Mesendoderm (in vitro differentiated cells): ENCODE measurements at regions not wholly inside any gene's neighbourhood (a gene's known extent, or its start where the extent isn't known, plus 50 kb on each side); places are given as distances from the start of the nearest gene placed in this dataset.

Source experiments
- DNase-seq: peaks from one replicate; pipeline ENCODE4 v3.0.0; 2013
- H2AK5ac ChIP-seq: 2 replicates; pipeline ENCODE4 v1.6.1; 2013; ENCODE audit warnings: low read length, inconsistent platforms
- H2BK120ac ChIP-seq: 2 replicates; pipeline ENCODE4 v1.6.1; 2013; ENCODE audit warnings: low read depth, mild to moderate bottlenecking, low read length, moderate library complexity, mixed read lengths
- H2BK15ac ChIP-seq: replicated peaks from 2 replicates; pipeline ENCODE4 v1.6.1; 2013; ENCODE audit warnings: low read depth, mild to moderate bottlenecking, moderate library complexity
- H2BK5ac ChIP-seq: 2 replicates; pipeline ENCODE4 v1.6.1; 2013; ENCODE audit warnings: low read length, inconsistent platforms
- H3K18ac ChIP-seq: 2 replicates; pipeline ENCODE4 v1.6.1; 2013; ENCODE audit warnings: mild to moderate bottlenecking, low read length, mixed read lengths
- H3K23ac ChIP-seq: one replicate; pipeline ENCODE4 v1.6.1; 2013; ENCODE audit warnings: low read length
- H3K27ac ChIP-seq: 2 replicates; pipeline ENCODE4 v1.5.1; 2013; ENCODE audit warnings: low read depth, mild to moderate bottlenecking, inconsistent platforms, low read length, moderate library complexity
- H3K27me3 ChIP-seq: 2 replicates; pipeline ENCODE4 v1.6.1; 2013; ENCODE audit warnings: low read length, control low read depth, mild to moderate bottlenecking, inconsistent platforms; ENCODE audit not compliant: insufficient read depth, poor library complexity
- H3K36me3 ChIP-seq: 2 replicates; pipeline ENCODE4 v1.6.1; 2013; ENCODE audit warnings: low read length, inconsistent platforms; ENCODE audit not compliant: control insufficient read depth, insufficient read depth
- H3K4ac ChIP-seq: one replicate; pipeline ENCODE4 v1.6.1; 2013; ENCODE audit warnings: low read depth, mild to moderate bottlenecking, low read length, moderate library complexity
- H3K4me1 ChIP-seq: 2 replicates; pipeline ENCODE4 v1.6.1; 2013; ENCODE audit warnings: low read depth, low read length, inconsistent platforms; ENCODE audit not compliant: control insufficient read depth
- H3K4me2 ChIP-seq: 2 replicates; pipeline ENCODE4 v1.6.1; 2013; ENCODE audit warnings: low read length
- H3K4me3 ChIP-seq: 2 replicates; pipeline ENCODE4 v1.5.1; 2013; ENCODE audit warnings: mild to moderate bottlenecking, low read length
- H3K56ac ChIP-seq: one replicate; pipeline ENCODE4 v1.6.1; 2013; ENCODE audit warnings: low read length
- H3K79me1 ChIP-seq: 2 replicates; pipeline ENCODE4 v1.6.1; 2013; ENCODE audit warnings: low read length, inconsistent platforms
- H3K79me2 ChIP-seq: 2 replicates; pipeline ENCODE4 v1.6.1; 2013; ENCODE audit warnings: mild to moderate bottlenecking, low read length; ENCODE audit not compliant: control insufficient read depth, insufficient read depth
- H3K9ac ChIP-seq: 2 replicates; pipeline ENCODE4 v1.6.1; 2013; ENCODE audit warnings: low read length, inconsistent platforms
- H4K5ac ChIP-seq: one replicate; pipeline ENCODE4 v1.6.1; 2013; ENCODE audit warnings: low read length
- H4K8ac ChIP-seq: one replicate; pipeline ENCODE4 v1.6.1; 2013; ENCODE audit warnings: low read depth, mild to moderate bottlenecking, control low read depth, low read length, moderate library complexity
- WGBS: extraction: QIAGEN DNeasy Blood & Tissue Kit; methylation state at CpG from one replicate; pipeline ENCODE4 v1.1.7; 2013; ENCODE audit warnings: low lambda C conversion rate, missing lambda C conversion rate; ENCODE audit not compliant: insufficient coverage; ENCODE audit errors: extremely low coverage; 5-methylcytosine and 5-hydroxymethylcytosine counted together

DNA sequence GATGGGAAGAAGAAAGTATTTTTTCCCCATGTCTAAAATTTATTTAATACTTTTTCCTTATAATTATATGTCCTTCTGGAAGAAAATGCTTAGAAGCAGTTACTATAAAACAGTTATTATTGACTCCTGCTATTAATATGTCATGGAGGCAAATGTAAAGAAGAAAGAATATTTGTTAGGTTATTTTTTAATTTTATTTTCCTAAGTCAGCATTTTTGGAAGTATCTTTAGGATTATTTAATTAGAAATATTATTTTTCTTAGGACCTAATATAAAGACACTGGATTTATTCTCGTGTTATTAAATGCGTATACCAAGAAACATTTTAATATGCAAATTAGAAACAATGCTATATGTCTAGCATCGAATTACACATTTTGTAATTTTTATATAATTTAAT is 687.7 kb downstream of the TRAM1L1 start:
- H4K5ac ChIP-seq: no peak overlapping the region
- H3K36me3 ChIP-seq: no peaks in the 10 kb centered on the region
- no peak overlapping the region for H2BK5ac ChIP-seq
- no peak overlapping the region for H3K23ac ChIP-seq
- no peak overlapping the region for H3K4me2 ChIP-seq
- no peak overlapping the region for H4K8ac ChIP-seq
- H3K4ac ChIP-seq: no peak overlapping the region
- no peaks in the 10 kb centered on the region for H3K79me2 ChIP-seq
- H2BK15ac ChIP-seq: no peak overlapping the region
- no peak overlapping the region for H3K18ac ChIP-seq
- no peak overlapping the region for H3K27ac ChIP-seq
- H3K4me3 ChIP-seq: no peak overlapping the region
- H2AK5ac ChIP-seq: no peak overlapping the region
- H3K4me1 ChIP-seq: no peaks in the 10 kb centered on the region
- H3K79me1 ChIP-seq: no peaks in the 10 kb centered on the region
- no peaks in the 10 kb centered on the region for H3K27me3 ChIP-seq
- WGBS: 100% methylated on average over 1 of the region's 3 CpGs
- H3K56ac ChIP-seq: no peak overlapping the region
- H2BK120ac ChIP-seq: no peak overlapping the region
- DNase-seq: no peak
- no peak overlapping the region for H3K9ac ChIP-seq

DNA sequence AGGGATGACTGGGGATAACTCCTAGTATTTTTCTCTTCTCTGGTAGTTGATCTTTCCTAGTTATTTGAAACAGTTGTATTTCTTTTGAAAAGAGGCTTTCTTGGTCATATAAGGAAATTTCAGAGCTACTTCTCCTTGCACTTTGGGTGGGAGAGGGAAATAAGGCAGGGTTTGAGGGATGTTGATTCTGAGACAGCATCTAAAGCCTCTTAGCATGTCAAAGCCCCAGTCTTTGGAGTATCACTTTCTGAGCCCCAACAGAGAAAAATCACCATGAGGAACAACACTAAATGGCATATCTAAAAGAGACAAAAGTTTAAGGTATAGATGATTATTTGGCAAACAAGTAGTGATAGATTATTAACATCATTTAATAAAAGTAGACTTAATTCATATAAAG is 688.1 kb downstream of the TRAM1L1 start:
- no peaks in the 10 kb centered on the region for H3K79me2 ChIP-seq
- no peak overlapping the region for H3K9ac ChIP-seq
- no peak overlapping the region for H2BK15ac ChIP-seq
- no peak overlapping the region for H2BK5ac ChIP-seq
- no peaks in the 10 kb centered on the region for H3K4me1 ChIP-seq
- no peak overlapping the region for H3K23ac ChIP-seq
- no peak overlapping the region for H3K4ac ChIP-seq
- no peak overlapping the region for H3K18ac ChIP-seq
- no peak overlapping the region for H4K5ac ChIP-seq
- no peaks in the 10 kb centered on the region for H3K27me3 ChIP-seq
- no peaks in the 10 kb centered on the region for H3K79me1 ChIP-seq
- no peak overlapping the region for H2BK120ac ChIP-seq
- no peak overlapping the region for H3K27ac ChIP-seq
- DNase-seq: no peak
- no peak overlapping the region for H3K4me3 ChIP-seq
- no peak overlapping the region for H3K56ac ChIP-seq
- no peak overlapping the region for H2AK5ac ChIP-seq
- H3K36me3 ChIP-seq: no peaks in the 10 kb centered on the region
- H3K4me2 ChIP-seq: no peak overlapping the region
- H4K8ac ChIP-seq: no peak overlapping the region

DNA sequence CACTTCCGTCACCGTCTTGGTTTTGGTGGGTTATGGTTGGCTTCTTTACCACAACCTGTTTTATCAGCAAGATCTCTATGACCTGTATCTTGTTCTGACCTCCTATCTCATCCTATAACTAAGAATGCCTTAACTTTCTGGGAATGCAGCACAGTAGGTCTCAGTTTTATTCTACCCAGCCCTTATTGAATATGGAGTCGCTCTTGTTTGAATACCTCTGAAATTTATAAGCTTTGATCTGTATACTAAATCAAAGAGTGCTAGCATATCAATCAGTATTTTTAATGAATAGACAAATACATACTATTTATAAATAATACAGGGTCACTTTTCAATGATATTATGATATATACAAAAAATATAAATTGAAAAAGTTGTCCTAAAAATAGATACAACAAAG is 690.0 kb downstream of the TRAM1L1 start:
- Histone ChIP-seq H3K27me3 (no peaks in the 10 kb centered on the region), H3K23ac (no peak overlapping the region)
- WGBS: no CpG with 5 or more reads among the region's 3 CpGs

DNA sequence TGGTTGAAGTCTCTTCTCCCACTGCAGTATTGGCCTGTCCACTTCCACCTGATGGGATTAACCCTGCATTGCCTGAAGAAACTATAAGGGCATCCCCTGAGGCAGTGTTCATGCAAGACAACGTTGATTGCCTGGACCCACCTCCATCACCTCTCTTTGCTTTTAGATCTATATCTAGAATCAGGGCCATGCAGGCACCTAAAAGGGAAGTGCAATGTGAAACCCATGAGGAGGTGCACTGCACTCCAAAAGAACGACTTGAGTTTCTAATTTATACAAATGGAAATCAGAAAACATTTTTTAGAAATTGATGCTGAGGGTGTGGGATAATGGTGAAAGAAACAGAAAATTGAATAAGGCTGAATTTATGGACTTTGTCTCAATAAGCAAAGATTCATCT is 694.4 kb downstream of the TRAM1L1 start:
- Histone ChIP-seq H3K4me2 (no peak overlapping the region), H3K27me3 (no peaks in the 10 kb centered on the region), H2BK120ac (no peak overlapping the region), H4K5ac (no peak overlapping the region), H2AK5ac (no peak overlapping the region), H3K4ac (no peak overlapping the region), H3K27ac (no peak overlapping the region), H3K79me1 (no peaks in the 10 kb centered on the region), H3K23ac (no peak overlapping the region), H2BK5ac (no peak overlapping the region), H3K4me1 (no peaks in the 10 kb centered on the region), H2BK15ac (no peak overlapping the region), H3K18ac (no peak overlapping the region), H3K36me3 (no peaks in the 10 kb centered on the region), H3K56ac (no peak overlapping the region), H4K8ac (no peak overlapping the region), H3K4me3 (no peak overlapping the region), H3K9ac (no peak overlapping the region), H3K79me2 (no peaks in the 10 kb centered on the region)
- no CpG with 5 or more reads among the region's 2 CpGs for WGBS
- DNase-seq: no peak

More for the DNA sequence above, 690.0 kb downstream of the TRAM1L1 start:
- no peak overlapping the region for H4K8ac ChIP-seq
- H3K4me1 ChIP-seq: no peaks in the 10 kb centered on the region
- no peak overlapping the region for H3K4ac ChIP-seq
- H3K27ac ChIP-seq: no peak overlapping the region
- H3K79me2 ChIP-seq: no peaks in the 10 kb centered on the region
- H4K5ac ChIP-seq: no peak overlapping the region
- no peak overlapping the region for H2BK120ac ChIP-seq
- H3K18ac ChIP-seq: no peak overlapping the region
- H3K36me3 ChIP-seq: no peaks in the 10 kb centered on the region
- H2BK15ac ChIP-seq: no peak overlapping the region
- no peak for DNase-seq
- H3K9ac ChIP-seq: no peak overlapping the region
- no peak overlapping the region for H2BK5ac ChIP-seq
- no peak overlapping the region for H2AK5ac ChIP-seq
- H3K4me2 ChIP-seq: no peak overlapping the region
- H3K79me1 ChIP-seq: no peaks in the 10 kb centered on the region
- H3K56ac ChIP-seq: no peak overlapping the region
- no peak overlapping the region for H3K4me3 ChIP-seq

DNA sequence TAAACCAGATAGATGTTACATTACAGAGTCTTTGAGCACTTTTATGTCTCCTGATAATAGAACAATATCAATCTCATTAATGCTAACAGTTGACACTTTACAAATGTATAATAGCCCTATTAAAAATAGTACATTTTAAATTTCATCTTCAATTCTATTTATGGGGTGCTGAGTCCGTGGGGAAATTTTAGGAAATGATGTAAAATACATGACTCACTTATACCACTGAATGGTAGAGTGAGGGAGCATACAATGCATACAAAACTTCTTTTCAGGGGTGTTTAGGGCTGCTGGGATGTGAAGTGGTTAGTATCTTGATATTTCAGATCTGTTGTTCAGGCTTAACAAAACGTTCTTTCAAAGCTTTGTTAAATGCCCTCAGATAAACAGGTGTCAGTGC is 696.2 kb downstream of the TRAM1L1 start:
- Histone ChIP-seq H3K36me3 (no peaks in the 10 kb centered on the region), H2BK120ac (no peak overlapping the region), H3K56ac (no peak overlapping the region), H3K4me1 (no peaks in the 10 kb centered on the region), H2AK5ac (no peak overlapping the region), H3K4me2 (no peak overlapping the region), H3K4me3 (no peak overlapping the region), H3K27ac (no peak overlapping the region), H2BK15ac (no peak overlapping the region), H3K27me3 (no peaks in the 10 kb centered on the region), H4K5ac (no peak overlapping the region), H3K18ac (no peak overlapping the region), H3K23ac (no peak overlapping the region), H3K4ac (no peak overlapping the region), H4K8ac (no peak overlapping the region), H2BK5ac (no peak overlapping the region), H3K9ac (no peak overlapping the region), H3K79me2 (no peaks in the 10 kb centered on the region), H3K79me1 (no peaks in the 10 kb centered on the region)
- no peak for DNase-seq
- WGBS: no CpG with 5 or more reads among the region's 2 CpGs

DNA sequence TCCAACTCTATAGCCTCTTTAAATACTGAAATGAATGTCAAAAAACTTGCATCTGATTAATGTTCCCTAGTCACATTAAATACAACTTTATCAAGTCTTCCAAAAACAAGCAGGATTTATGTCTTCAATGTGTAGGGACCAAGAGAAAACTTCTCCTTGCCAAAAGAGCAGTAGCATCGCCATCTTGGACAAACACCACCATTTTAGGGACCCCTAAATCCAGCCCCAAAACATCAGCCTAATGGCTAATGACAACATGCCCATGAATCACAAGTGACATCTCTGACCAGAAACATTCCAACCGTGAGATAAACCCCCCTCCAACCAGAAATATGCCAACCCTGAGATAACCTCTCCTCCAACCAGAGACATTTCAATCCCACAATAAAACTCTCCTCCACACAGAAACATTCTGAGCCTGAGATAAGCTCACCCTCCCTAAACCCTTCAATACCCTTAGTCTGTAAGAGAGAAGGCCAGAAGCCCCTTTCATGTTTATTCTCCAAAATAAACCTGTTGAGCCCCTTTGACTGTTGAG is 697.4 kb downstream of the TRAM1L1 start:
- H3K27ac ChIP-seq: no peak overlapping the region
- H3K4ac ChIP-seq: no peak overlapping the region
- DNase-seq: no peak
- no peak overlapping the region for H3K23ac ChIP-seq
- H3K56ac ChIP-seq: no peak overlapping the region
- no peak overlapping the region for H3K18ac ChIP-seq
- H3K36me3 ChIP-seq: no peaks in the 10 kb centered on the region
- H2BK15ac ChIP-seq: no peak overlapping the region
- no peak overlapping the region for H4K8ac ChIP-seq
- no peak overlapping the region for H3K4me3 ChIP-seq
- no peak overlapping the region for H3K4me2 ChIP-seq
- H2BK120ac ChIP-seq: no peak overlapping the region
- H2AK5ac ChIP-seq: no peak overlapping the region
- no peak overlapping the region for H4K5ac ChIP-seq
- no peaks in the 10 kb centered on the region for H3K4me1 ChIP-seq
- no peaks in the 10 kb centered on the region for H3K79me2 ChIP-seq
- no peak overlapping the region for H3K9ac ChIP-seq
- no CpG with 5 or more reads among the region's 2 CpGs for WGBS
- H2BK5ac ChIP-seq: no peak overlapping the region
- H3K27me3 ChIP-seq: no peaks in the 10 kb centered on the region
- no peaks in the 10 kb centered on the region for H3K79me1 ChIP-seq
